ENCODE measurements at regions not wholly inside any gene's neighbourhood (a gene's known extent, or its start where the extent isn't known, plus 50 kb on each side); places are given as distances from the start of the nearest gene placed in this dataset.

DNA sequence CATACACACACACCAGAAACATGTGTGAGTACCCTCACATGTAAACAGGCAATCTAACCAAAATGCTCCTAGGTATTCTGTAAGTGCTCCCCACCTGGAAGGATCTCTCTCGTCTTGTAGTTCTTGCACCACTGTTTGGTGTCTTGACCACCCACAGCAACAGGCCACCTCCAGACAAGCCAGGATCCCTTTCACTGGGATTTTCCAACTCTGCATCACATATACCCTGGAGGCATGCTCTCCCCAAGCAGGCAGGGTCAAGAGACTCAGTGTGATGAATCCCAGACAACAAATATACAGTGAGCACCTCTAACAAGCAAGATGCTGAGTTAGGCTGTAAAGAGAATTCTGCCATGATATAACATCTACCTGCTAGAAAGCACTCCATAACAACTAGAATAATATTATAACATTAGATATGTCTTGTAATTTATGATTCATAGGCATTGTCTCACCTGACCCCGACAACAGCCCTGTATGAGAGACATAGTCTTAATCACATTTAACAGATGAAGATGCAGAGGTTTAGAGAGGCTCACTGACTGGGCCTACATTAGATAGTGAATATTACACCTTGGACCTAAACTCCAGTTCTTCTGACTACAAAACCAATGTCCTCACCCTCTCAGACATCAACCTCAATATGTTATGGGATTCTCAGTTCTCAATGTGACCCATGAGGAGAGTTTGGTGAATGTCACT, 76.5 kb upstream of the BCL6 start:
- ChIA-PET CTCF (no interaction called here), POLR2A (no interaction called here)
- FAIRE-seq: no peak
- Histone ChIP-seq H3K4me1 (no peaks in the 10 kb centered on the region), H3K9me3 (no peaks in the 10 kb centered on the region), H3K27ac (no peak overlapping the region), H3K4me3 (no peak overlapping the region), H3K4me2 (no peak overlapping the region)
- no peak for DNase-seq (ENCODE audit: low read depth in 1 of 2, low spot score in 1 of 2)
- no peak for TF ChIP-seq HOXB13 (CRISPR knock-in tag; IDR thresholded peaks at IDR 0.05; ENCODE audit: low read depth)
- no peak for TF ChIP-seq HES2 (IDR thresholded peaks at IDR 0.05)
- no peak for TF ChIP-seq RFX5 (IDR thresholded peaks at IDR 0.05)
- no peak for TF ChIP-seq SMC3 (IDR thresholded peaks at IDR 0.05)
- no peak for TF ChIP-seq HOXA7 (CRISPR knock-in tag; IDR thresholded peaks at IDR 0.05)
- TF ChIP-seq HEYL (CRISPR knock-in tag; IDR thresholded peaks at IDR 0.05): no peak
- TF ChIP-seq, protein P1, sequence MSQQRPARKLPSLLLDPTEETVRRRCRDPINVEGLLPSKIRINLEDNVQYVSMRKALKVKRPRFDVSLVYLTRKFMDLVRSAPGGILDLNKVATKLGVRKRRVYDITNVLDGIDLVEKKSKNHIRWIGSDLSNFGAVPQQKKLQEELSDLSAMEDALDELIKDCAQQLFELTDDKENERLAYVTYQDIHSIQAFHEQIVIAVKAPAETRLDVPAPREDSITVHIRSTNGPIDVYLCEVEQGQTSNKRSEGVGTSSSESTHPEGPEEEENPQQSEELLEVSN (IDR thresholded peaks at IDR 0.05; ENCODE audit: borderline replicate concordance, low read depth): no peak
- TF ChIP-seq, protein P2, sequence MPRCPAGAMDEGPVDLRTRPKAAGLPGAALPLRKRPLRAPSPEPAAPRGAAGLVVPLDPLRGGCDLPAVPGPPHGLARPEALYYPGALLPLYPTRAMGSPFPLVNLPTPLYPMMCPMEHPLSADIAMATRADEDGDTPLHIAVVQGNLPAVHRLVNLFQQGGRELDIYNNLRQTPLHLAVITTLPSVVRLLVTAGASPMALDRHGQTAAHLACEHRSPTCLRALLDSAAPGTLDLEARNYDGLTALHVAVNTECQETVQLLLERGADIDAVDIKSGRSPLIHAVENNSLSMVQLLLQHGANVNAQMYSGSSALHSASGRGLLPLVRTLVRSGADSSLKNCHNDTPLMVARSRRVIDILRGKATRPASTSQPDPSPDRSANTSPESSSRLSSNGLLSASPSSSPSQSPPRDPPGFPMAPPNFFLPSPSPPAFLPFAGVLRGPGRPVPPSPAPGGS (IDR thresholded peaks at IDR 0.05): no peak
- no peak for TF ChIP-seq FOSL2 (IDR thresholded peaks at IDR 0.05)
- no peak for TF ChIP-seq FOSL2 (CRISPR knock-in tag; IDR thresholded peaks at IDR 0.05)
- no peak for TF ChIP-seq JUN (IDR thresholded peaks at IDR 0.05)
- no peak for TF ChIP-seq ZNF302 (CRISPR knock-in tag; IDR thresholded peaks at IDR 0.05)
- no peak for TF ChIP-seq HOXB5 (CRISPR knock-in tag; IDR thresholded peaks at IDR 0.05)
- TF ChIP-seq, protein P3, sequence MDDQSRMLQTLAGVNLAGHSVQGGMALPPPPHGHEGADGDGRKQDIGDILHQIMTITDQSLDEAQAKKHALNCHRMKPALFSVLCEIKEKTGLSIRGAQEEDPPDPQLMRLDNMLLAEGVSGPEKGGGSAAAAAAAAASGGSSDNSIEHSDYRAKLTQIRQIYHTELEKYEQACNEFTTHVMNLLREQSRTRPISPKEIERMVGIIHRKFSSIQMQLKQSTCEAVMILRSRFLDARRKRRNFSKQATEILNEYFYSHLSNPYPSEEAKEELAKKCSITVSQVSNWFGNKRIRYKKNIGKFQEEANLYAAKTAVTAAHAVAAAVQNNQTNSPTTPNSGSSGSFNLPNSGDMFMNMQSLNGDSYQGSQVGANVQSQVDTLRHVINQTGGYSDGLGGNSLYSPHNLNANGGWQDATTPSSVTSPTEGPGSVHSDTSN (IDR thresholded peaks at IDR 0.05): no peak
- TF ChIP-seq PHF8 (IDR thresholded peaks at IDR 0.05; ENCODE audit: borderline replicate concordance, low read depth): no peak
- TF ChIP-seq ZFP36 (IDR thresholded peaks at IDR 0.05; ENCODE audit: borderline replicate concordance, partially characterized antibody): no peak
- TF ChIP-seq FOXS1 (CRISPR knock-in tag; IDR thresholded peaks at IDR 0.05): no peak
- WGBS (ENCODE audit: missing lambda C conversion rate): 66% methylated on average over 2 of the region's 2 CpGs
- no peak for ATAC-seq

DNA sequence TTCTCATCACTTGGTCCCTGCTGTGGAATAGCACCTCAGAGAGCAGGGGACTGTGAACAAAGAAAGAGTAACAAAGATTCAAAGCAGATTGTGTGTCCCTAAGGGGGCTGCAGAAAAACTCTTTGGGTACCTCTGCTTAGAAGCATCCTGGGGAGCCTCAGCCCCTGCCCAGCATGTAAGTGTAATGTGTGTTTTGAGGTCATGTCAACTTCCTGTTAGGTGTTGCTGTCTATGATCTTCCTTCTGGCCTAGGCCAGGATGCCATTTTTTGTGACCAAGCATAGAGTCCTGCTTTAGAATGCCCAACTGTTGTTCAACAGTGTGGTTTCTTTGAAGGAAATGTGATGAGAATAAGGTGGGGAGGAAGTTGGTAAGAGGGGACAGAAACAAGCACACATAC, 77.1 kb upstream of the BCL6 start:
- CTCF ChIA-PET: no interaction called here
- Histone ChIP-seq H3K9me3 (no peaks in the 10 kb centered on the region), H3K4me2 (no peak overlapping the region), H3K4me1 (no peaks in the 10 kb centered on the region), H3K27ac (no peak overlapping the region), H3K4me3 (no peak overlapping the region)
- POLR2A ChIA-PET: no interaction called here
- DNase-seq (ENCODE audit: low read depth in 1 of 2, low spot score in 1 of 2): no peak
- no peak for FAIRE-seq
- ATAC-seq: no peak
- TF ChIP-seq RNF2 (IDR thresholded peaks at IDR 0.05; ENCODE audit: borderline replicate concordance, low read depth) (no peak), NFE2L2 (conservative IDR thresholded peaks at IDR 0.05; ENCODE audit: low read length) (no peak), ELK1 (IDR thresholded peaks at IDR 0.05; ENCODE audit: low read depth, low read length) (no peak), RARB (CRISPR knock-in tag; IDR thresholded peaks at IDR 0.05) (no peak), MYC (IDR thresholded peaks at IDR 0.05; ENCODE audit: borderline replicate concordance, low read length) (no peak), JUNB (IDR thresholded peaks at IDR 0.05) (no peak), ZC3H11A (IDR thresholded peaks at IDR 0.05) (no peak), ESRRA (IDR thresholded peaks at IDR 0.05; ENCODE audit: borderline replicate concordance, low read length) (no peak), GATA3 (IDR thresholded peaks at IDR 0.05; ENCODE audit: borderline replicate concordance) (no peak), MAZ (IDR thresholded peaks at IDR 0.05; ENCODE audit: borderline replicate concordance, low read depth, low read length) (no peak), CHD2 (IDR thresholded peaks at IDR 0.05; ENCODE audit: low read length, partially characterized antibody) (no peak), HMGXB4 (CRISPR knock-in tag; IDR thresholded peaks at IDR 0.05; ENCODE audit: borderline replicate concordance) (no peak), NR3C1 (IDR thresholded peaks at IDR 0.05) (no peak)
- TF ChIP-seq, protein P4, sequence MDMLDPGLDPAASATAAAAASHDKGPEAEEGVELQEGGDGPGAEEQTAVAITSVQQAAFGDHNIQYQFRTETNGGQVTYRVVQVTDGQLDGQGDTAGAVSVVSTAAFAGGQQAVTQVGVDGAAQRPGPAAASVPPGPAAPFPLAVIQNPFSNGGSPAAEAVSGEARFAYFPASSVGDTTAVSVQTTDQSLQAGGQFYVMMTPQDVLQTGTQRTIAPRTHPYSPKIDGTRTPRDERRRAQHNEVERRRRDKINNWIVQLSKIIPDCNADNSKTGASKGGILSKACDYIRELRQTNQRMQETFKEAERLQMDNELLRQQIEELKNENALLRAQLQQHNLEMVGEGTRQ (IDR thresholded peaks at IDR 0.05): no peak

Data from A549 (cell line).